ENCODE measurements at regions not wholly inside any gene's neighbourhood (a gene's known extent, or its start where the extent isn't known, plus 50 kb on each side); places are given as distances from the start of the nearest gene placed in this dataset.
A peak's percentile ranks its signal among the peaks of the same experiment; 100 is the strongest.

DNA sequence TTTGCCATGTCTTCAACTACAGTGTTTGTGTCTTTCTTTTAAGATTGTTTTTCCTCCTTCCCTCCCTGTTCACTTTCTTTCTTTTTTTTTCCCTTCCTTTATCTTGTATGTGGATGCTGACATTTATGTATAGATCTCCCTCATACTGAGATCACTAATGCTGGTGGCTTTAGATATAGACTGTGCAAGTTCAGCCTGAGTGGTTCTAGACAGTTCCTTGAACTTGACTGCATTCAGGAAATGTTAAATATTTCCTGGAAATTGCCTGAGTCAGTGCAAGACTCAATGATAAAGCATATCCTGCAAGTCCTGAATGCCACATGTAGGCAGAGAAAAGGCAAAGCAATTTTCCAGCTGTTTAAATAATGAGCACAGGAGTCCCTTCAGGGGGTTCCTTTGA lies 182.5 kb upstream of the NR3C1 start:
- DNase-seq (ENCODE audit: low read depth), result no peak

GRCh38 chr5:143583409-143583808 lies 179.9 kb upstream of the NR3C1 start:
- DNase-seq (ENCODE audit: low read depth), result no peak

DNA sequence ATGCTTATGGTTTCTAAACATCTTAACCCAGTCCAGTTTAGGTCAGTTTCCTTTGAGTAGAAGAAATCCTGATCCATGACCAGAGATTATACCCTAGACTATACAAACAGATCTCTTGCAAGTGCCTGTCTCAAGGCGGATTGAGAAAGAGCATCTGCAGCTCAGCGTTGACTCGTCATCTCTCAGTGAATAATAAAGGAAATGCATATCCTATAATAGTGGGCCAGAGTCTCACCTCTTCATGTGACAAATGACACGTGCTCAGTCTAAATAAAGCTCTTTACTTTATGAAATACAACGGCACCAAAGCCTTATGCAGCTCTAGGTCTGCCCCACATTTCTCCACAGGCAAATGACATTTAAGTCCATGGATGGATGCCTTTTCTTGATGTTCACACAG lies 179.4 kb upstream of the NR3C1 start:
- DNase-seq (ENCODE audit: low read depth), result no peak

DNA sequence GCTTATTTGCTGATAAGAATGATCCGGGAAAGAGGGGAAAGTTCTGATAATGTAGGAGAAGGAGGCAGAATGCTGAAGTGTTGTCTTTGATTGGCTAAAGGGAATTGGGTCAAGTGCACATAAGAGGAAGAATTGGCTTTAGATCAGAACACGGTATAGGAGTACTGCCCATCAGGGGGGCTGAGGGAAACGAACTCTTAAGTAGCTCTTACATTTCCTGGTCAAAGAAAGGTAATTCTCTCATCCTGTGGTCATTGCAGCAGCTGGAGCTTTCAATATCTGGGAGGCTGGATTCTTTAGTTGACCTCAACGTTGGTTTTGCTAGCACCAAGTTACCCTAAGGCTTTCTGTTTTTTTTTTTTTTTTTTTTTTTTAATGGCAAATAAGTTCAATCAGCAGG lies 178.7 kb upstream of the NR3C1 start:
- DNase-seq (ENCODE audit: low read depth), result no peak

- DNase-seq (ENCODE audit: low read depth), result no peak
These were observed 178.2 kb upstream of the NR3C1 start for GRCh38 chr5:143581649-143582048.

GRCh38 chr5:143581147-143581546 lies 177.7 kb upstream of the NR3C1 start:
- DNase-seq (ENCODE audit: low read depth), result no peak

DNA sequence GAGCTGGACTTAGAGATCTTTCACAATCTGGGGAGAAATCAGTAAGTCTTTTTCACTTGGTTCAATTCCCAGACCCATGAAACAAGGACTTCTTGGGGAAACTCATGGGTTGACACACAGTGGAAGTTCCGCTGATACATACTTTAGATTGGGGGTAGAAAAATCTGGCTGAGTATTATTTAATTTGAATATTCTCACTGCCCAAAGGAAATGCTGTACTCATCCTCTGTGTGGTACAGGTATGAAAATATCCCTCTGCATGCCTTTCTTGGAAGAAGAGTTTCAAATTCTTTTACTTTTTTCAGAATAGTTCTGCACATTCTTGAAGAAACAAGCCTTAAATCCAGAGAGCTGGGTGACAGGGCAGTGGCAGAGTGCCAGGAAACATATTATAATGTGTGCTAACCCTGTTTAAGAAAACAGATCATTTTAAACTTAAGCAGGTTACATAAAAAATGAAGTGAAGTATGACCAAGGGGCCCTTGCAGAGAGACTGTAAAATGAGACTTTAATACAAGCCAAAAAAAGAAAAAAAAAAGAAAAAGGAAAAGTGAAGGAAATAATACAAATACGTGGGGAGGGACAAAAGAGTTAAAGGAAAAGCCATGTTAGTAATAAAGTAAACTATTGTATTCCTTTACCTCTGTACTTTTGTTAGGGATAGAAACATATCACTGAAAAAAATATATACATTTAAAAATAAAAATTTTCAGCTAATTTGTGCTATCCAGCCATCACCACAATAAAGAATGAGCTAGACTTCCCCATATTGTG lies 173.4 kb upstream of the NR3C1 start:
- DNase-seq (ENCODE audit: low read depth), result no peak

GRCh38 chr5:143575286-143575685 lies 171.8 kb upstream of the NR3C1 start:
- no peak for DNase-seq (ENCODE audit: low read depth)

GRCh38 chr5:143574236-143574635 lies 170.8 kb upstream of the NR3C1 start:
- DNase-seq (ENCODE audit: low read depth), result no peak

- DNase-seq (ENCODE audit: low read depth), result no peak
These were observed 170.2 kb upstream of the NR3C1 start for GRCh38 chr5:143573568-143574170.

GRCh38 chr5:143572671-143573070 lies 169.2 kb upstream of the NR3C1 start:
- DNase-seq (ENCODE audit: low read depth), result no peak

GRCh38 chr5:143571642-143572624 lies 168.4 kb upstream of the NR3C1 start:
- no peak for DNase-seq (ENCODE audit: low read depth)

GRCh38 chr5:143570989-143571388 lies 167.5 kb upstream of the NR3C1 start:
- DNase-seq (ENCODE audit: low read depth), result no peak

DNA sequence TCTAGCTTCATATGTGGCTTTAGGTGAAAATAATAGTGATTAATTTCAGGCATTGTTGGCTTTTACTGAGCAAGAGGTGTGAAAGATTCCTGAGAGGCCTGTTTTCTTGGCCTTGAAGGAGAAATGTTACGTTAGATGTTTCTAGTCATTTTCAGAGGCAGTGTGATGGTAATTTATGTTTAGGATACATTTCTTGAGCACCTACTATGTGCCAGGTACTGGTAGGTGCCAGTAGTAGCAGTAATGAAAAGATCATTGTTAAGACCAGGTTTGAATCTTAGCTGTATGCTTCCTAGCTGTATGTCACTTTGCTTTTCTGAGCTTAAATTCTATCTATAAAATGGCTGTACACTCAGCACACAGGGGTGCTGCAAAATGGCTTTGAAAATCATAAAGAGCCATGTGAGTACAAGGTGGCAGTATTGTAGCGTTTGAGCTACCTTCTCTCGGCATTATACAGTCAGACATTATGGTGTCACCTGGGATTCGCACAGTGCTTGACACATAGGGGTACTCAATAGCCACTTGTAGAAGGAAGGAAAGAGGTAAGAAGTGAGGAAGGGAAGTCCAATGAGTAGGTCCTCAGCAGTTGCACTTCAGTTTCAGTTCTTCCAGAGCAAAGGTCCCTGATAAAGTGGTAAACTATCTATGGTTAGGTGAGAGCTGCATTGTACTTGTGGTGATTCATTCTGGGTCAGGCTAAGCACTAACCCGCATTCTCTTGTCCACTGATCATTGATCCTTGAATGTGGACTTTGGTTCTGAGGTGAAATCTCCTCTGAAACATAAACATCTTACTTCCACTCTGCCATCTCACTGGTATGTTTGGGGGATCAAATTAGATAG lies 166.5 kb upstream of the NR3C1 start:
- no peak for DNase-seq (ENCODE audit: low read depth)

DNA sequence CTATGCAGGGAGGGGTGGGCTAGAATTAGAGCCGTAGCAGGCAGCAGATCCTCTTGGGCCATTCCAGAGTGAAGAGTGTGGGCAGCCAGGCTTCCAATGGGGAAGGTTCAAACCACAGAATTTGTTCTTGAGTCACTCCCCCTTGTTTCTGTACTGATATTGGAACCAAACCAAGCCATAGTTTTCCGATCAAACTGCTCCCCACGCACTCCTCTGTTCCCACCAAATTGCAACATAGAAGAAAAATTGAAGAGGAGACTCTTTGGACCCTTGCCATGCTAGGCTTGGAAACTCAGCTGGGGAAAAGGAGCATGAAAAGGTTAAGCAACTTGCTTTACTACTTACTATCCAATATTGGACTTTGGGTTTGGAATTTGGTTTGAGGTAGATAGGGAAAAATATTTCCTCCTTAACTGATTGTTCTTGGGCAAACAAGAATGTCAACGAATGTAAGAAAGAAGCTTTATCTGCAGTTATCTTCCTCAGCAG lies 165.8 kb upstream of the NR3C1 start:
- DNase-seq (ENCODE audit: low read depth), result peak; percentile 78

DNA sequence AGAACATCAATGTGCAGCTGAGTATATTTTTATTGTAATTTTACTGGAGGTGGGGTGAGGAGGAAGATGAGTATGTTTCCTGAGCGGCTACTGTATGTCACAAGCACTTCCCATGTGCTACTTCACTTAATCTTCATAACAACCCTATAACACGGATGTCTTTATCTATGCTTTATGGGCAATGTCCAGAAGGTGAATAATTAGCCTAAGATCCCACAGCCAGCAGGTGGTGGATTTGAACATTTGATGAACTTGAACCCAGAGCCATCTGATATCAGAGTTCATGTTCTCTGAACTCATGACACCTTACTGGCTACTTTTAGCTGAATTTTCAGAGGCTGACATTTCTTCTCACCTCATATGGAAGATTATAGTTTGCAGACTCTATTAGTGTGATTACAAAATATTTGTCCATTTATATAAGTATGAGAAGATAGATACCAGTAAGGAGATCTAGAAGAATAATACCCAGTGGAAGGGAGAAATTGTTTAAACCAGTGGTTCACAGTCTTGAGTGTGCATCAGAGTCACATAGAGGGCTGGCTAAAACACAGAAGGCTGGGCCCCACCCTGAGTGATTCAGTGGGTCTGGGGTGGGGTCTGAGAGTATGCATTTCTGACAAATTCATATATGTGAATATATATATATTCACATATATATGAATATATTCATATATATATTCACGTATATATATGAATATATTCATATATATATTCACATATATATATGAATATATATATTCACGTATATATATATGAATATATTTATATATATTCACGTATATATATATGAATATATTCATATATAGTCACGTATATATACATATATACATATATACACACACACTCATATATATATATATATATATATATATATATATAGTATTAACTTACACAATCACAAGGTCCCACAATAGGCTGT lies 164.4 kb upstream of the NR3C1 start:
- DNase-seq (ENCODE audit: low read depth), result no peak

- DNase-seq (ENCODE audit: low read depth), result no peak
These were observed 162.7 kb upstream of the NR3C1 start for GRCh38 chr5:143566139-143566538.

- no peak for DNase-seq (ENCODE audit: low read depth)
These were observed 160.9 kb upstream of the NR3C1 start for GRCh38 chr5:143564417-143564816.

GRCh38 chr5:143562935-143563334 lies 159.4 kb upstream of the NR3C1 start:
- peak; percentile 97 for DNase-seq (ENCODE audit: low read depth)

- DNase-seq (ENCODE audit: low read depth), result no peak
These were observed 157.7 kb upstream of the NR3C1 start for GRCh38 chr5:143561219-143561618.

Measured in stromal cell of bone marrow (primary cell).